ENCODE measurements at regions not wholly inside any gene's neighbourhood (a gene's known extent, or its start where the extent isn't known, plus 50 kb on each side); places are given as distances from the start of the nearest gene placed in this dataset.

DNA sequence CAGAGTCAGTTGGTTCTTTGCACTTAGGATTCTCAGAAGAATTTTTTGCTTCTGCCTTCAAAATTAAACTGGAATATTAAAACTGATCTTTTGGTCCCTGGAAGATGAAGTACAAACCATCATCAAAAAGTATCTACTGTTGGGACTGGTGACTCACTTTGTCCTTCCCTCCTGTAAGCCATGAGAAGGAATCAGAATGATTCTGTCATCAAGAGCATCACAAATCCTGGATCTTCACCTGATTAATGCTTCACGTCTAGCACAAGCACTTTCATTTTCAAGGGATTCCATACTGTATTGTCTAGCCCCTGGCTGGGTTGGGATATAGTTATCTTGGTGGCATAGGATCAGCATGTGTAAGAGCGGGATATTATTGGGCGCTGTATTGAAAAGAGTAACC is 69.3 kb upstream of the CYP1B1 start:
- TF ChIP-seq, protein P1, sequence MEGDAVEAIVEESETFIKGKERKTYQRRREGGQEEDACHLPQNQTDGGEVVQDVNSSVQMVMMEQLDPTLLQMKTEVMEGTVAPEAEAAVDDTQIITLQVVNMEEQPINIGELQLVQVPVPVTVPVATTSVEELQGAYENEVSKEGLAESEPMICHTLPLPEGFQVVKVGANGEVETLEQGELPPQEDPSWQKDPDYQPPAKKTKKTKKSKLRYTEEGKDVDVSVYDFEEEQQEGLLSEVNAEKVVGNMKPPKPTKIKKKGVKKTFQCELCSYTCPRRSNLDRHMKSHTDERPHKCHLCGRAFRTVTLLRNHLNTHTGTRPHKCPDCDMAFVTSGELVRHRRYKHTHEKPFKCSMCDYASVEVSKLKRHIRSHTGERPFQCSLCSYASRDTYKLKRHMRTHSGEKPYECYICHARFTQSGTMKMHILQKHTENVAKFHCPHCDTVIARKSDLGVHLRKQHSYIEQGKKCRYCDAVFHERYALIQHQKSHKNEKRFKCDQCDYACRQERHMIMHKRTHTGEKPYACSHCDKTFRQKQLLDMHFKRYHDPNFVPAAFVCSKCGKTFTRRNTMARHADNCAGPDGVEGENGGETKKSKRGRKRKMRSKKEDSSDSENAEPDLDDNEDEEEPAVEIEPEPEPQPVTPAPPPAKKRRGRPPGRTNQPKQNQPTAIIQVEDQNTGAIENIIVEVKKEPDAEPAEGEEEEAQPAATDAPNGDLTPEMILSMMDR (conservative IDR thresholded peaks at IDR 0.05; ENCODE audit: low read depth in 2 of 2): no peak
- TF ChIP-seq EZH2phosphoT487 (IDR thresholded peaks at IDR 0.05; ENCODE audit: unreplicated experiment) (no peak), POLR2AphosphoS5 (IDR thresholded peaks at IDR 0.05; ENCODE audit: low read depth) (no peak), CREB1 (CRISPR knock-in tag; IDR thresholded peaks at IDR 0.05; ENCODE audit: low read depth) (no peak), EZH2 (IDR thresholded peaks at IDR 0.05; ENCODE audit: low read depth, unreplicated experiment) (no peak)
- TF ChIP-seq, protein P2, sequence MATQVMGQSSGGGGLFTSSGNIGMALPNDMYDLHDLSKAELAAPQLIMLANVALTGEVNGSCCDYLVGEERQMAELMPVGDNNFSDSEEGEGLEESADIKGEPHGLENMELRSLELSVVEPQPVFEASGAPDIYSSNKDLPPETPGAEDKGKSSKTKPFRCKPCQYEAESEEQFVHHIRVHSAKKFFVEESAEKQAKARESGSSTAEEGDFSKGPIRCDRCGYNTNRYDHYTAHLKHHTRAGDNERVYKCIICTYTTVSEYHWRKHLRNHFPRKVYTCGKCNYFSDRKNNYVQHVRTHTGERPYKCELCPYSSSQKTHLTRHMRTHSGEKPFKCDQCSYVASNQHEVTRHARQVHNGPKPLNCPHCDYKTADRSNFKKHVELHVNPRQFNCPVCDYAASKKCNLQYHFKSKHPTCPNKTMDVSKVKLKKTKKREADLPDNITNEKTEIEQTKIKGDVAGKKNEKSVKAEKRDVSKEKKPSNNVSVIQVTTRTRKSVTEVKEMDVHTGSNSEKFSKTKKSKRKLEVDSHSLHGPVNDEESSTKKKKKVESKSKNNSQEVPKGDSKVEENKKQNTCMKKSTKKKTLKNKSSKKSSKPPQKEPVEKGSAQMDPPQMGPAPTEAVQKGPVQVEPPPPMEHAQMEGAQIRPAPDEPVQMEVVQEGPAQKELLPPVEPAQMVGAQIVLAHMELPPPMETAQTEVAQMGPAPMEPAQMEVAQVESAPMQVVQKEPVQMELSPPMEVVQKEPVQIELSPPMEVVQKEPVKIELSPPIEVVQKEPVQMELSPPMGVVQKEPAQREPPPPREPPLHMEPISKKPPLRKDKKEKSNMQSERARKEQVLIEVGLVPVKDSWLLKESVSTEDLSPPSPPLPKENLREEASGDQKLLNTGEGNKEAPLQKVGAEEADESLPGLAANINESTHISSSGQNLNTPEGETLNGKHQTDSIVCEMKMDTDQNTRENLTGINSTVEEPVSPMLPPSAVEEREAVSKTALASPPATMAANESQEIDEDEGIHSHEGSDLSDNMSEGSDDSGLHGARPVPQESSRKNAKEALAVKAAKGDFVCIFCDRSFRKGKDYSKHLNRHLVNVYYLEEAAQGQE (IDR thresholded peaks at IDR 0.05; ENCODE audit: unreplicated experiment): no peak

All from GM23338 (cell line).